IMR-90 (cell line): ENCODE measurements at regions not wholly inside any gene's neighbourhood (a gene's known extent, or its start where the extent isn't known, plus 50 kb on each side); places are given as distances from the start of the nearest gene placed in this dataset.

Experiments used
- MAZ ChIP-seq: IDR thresholded peaks from 2 replicates; pipeline ENCODE4 v1.6.1; 2012; ENCODE audit warnings: low read depth, mild to moderate bottlenecking, low read length, improper control_type of control experiment, moderate library complexity, borderline replicate concordance
- MXI1 ChIP-seq: IDR thresholded peaks from 2 replicates; pipeline ENCODE4 v1.6.1; 2012; ENCODE audit warnings: low read depth, mild to moderate bottlenecking, low read length, moderate library complexity, borderline replicate concordance
- POLR2A ChIP-seq: IDR thresholded peaks from 2 replicates; pipeline ENCODE4 v1.6.1; 2012; ENCODE audit warnings: mild to moderate bottlenecking, low read depth, low read length
- RAD21 ChIP-seq: IDR thresholded peaks from 2 replicates; pipeline ENCODE4 v1.6.1; 2012; ENCODE audit warnings: low read length, improper control_type of control experiment
- RFX5 ChIP-seq: IDR thresholded peaks from 2 replicates; pipeline ENCODE4 v1.8.0; 2012; ENCODE audit warnings: low read depth, mild to moderate bottlenecking, low read length, moderate library complexity
- TF ChIP-seq, protein P1 (sequence below): conservative IDR thresholded peaks from 2 replicates; pipeline ENCODE4 v1.5.1; 2012; ENCODE audit warnings: mild to moderate bottlenecking, low read depth, low read length, improper control_type of control experiment

DNA sequence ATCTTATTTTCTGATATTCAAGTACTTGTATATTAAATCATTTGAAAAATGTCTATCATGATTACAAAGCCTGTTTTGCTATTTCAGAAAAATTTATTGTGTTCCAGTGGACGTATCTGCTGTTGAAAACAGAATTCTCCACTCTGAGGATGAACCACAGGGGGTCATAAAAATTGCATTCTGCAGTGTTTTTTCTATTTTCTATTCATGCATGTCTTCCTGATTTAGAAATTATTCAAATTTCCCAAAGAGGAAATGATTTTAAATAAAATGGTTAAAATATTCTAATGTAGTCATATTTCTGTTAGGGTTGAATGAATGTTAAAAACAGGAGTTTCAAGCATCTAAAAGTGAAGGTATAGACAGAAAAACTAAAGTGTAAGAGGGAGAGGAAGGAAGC, 111.5 kb upstream of the ANKRD55 start:
- TF ChIP-seq, protein P1, sequence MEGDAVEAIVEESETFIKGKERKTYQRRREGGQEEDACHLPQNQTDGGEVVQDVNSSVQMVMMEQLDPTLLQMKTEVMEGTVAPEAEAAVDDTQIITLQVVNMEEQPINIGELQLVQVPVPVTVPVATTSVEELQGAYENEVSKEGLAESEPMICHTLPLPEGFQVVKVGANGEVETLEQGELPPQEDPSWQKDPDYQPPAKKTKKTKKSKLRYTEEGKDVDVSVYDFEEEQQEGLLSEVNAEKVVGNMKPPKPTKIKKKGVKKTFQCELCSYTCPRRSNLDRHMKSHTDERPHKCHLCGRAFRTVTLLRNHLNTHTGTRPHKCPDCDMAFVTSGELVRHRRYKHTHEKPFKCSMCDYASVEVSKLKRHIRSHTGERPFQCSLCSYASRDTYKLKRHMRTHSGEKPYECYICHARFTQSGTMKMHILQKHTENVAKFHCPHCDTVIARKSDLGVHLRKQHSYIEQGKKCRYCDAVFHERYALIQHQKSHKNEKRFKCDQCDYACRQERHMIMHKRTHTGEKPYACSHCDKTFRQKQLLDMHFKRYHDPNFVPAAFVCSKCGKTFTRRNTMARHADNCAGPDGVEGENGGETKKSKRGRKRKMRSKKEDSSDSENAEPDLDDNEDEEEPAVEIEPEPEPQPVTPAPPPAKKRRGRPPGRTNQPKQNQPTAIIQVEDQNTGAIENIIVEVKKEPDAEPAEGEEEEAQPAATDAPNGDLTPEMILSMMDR = no peak
- TF ChIP-seq POLR2A (no peak), RAD21 (no peak), MXI1 (no peak), RFX5 (no peak), MAZ (no peak)
